NCI-H2171 (cell line): ENCODE measurements at regions not wholly inside any gene's neighbourhood (a gene's known extent, or its start where the extent isn't known, plus 50 kb on each side); places are given as distances from the start of the nearest gene placed in this dataset.

Experiments
- DNase-seq: peaks from one replicate; lab custom pipeline; 2025; lab: John Stamatoyannopoulos, UW

GRCh38 chr2:136062066-136062837, 55.7 kb downstream of the CXCR4 start:
- no peak for DNase-seq

- no peak for DNase-seq
Measured at GRCh38 chr2:136060416-136060815, 57.5 kb downstream of the CXCR4 start.

- DNase-seq: peak; percentile 19
Measured at GRCh38 chr2:136059036-136059472, 58.9 kb downstream of the CXCR4 start.

- DNase-seq: no peak
Measured at GRCh38 chr2:136058262-136058661, 59.7 kb downstream of the CXCR4 start.

- no peak for DNase-seq
Measured at GRCh38 chr2:136057802-136058140, 60.2 kb downstream of the CXCR4 start.

- DNase-seq: no peak
Measured at GRCh38 chr2:136057023-136057801, 60.7 kb downstream of the CXCR4 start.

GRCh38 chr2:136055929-136056688, 61.8 kb downstream of the CXCR4 start:
- no peak for DNase-seq

GRCh38 chr2:136054856-136055255, 63.1 kb downstream of the CXCR4 start:
- DNase-seq: no peak

- no peak for DNase-seq
Measured at GRCh38 chr2:136052369-136053362, 65.3 kb downstream of the CXCR4 start.

GRCh38 chr2:136051725-136052048, 66.3 kb upstream of the DARS1 start:
- no peak for DNase-seq

- no peak for DNase-seq
Measured at GRCh38 chr2:136051001-136051724, 65.7 kb upstream of the DARS1 start.

GRCh38 chr2:136049991-136050920, 64.8 kb upstream of the DARS1 start:
- DNase-seq: no peak

- no peak for DNase-seq
Measured at GRCh38 chr2:136049011-136049742, 63.8 kb upstream of the DARS1 start.

- no peak for DNase-seq
Measured at GRCh38 chr2:136045835-136046570, 60.6 kb upstream of the DARS1 start.

GRCh38 chr2:136045344-136045743, 59.9 kb upstream of the DARS1 start:
- no peak for DNase-seq
